ENCODE measurements at regions not wholly inside any gene's neighbourhood (a gene's known extent, or its start where the extent isn't known, plus 50 kb on each side); places are given as distances from the start of the nearest gene placed in this dataset.
"Not testable (repeated sequence)": the region's sequence is repeated elsewhere in the genome, so short reads cannot be mapped to it uniquely, and the experiment has no call there.

DNA sequence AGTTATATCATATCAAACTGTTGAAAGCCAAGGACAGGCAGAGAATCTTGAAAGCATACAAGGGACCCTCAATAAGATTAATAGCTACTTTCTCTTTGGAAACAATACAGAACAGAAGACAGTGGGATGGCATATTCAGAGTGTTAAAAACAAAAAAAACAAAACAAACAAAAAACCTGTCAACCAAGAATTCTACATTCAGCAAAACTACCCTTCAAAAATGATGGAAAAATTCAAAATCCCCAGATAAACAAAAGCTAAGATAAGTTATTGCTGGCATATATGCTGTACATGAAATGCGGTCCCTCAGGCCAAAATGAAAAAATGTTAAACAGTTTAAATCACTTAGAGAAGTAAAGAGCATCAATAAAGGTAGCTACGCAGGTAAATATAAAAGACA lies 425.1 kb downstream of the ACTL7B start:
- no peaks in the 10 kb centered on the region for H3K36me3 ChIP-seq (ENCODE audit: insufficient read depth, low read length)
- 0 out of 2 replicates have a peak, but pooled peaks cover 3% of the 10 kb centered on the region for H3K9me3 ChIP-seq (ENCODE audit: control insufficient read depth, insufficient read depth, low read length)
- H3K4me1 ChIP-seq (ENCODE audit: insufficient read depth, low read length), result no peaks in the 10 kb centered on the region
- H3K9ac ChIP-seq (ENCODE audit: low read depth, low read length), result no peak overlapping the region

DNA sequence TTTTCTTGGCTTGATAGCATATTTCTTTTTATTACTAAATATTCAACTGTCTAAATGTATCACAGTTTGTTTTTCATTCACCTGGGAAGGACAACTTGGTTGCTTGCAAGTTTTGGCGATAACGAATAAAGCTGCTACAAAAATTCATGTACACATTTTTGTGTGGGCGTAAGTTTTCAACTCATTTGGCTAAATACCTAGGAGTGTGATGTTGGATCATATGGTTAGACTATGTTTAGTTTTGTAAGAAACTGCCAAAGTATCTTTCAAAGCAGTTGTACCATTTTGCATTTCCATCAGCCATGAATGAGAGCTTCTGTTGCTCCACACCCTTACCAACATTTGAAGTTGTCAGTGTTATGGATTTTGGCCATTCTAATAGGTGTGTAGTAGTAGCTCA lies 428.0 kb downstream of the ACTL7B start:
- Histone ChIP-seq H3K36me3 (ENCODE audit: insufficient read depth, low read length) (no peaks in the 10 kb centered on the region), H3K4me1 (ENCODE audit: insufficient read depth, low read length) (no peaks in the 10 kb centered on the region), H3K9me3 (ENCODE audit: control insufficient read depth, insufficient read depth, low read length) (0 out of 2 replicates have a peak, but pooled peaks cover 3% of the 10 kb centered on the region), H3K9ac (ENCODE audit: low read depth, low read length) (no peak overlapping the region)

DNA sequence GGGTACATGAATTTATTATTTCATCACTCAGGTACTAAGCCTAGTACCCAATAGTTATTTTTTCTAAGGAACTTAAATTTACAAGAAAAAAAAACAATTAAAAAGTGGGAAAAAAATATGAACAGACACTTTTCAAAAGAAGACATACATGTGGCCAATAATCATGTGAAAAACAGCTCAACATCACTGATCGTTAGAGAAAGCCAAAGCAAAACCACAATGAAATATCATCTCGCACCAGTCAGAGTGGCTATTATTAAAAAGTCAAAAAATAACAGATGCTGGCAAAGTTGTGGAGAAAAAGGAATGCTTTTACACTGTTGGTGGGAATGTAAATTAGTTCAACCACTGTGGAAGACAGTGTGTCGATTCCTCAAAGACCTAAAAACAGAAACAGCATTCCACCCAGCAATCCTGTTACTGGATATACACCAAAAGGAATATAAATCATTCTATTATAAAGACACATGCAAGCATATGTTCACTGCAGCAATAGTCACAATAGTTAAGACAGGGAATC lies 429.3 kb downstream of the ACTL7B start:
- not testable (repeated sequence) for H3K9ac ChIP-seq (ENCODE audit: low read depth, low read length); H3K4me1 ChIP-seq (ENCODE audit: insufficient read depth, low read length); H3K9me3 ChIP-seq (ENCODE audit: control insufficient read depth, insufficient read depth, low read length); H3K36me3 ChIP-seq (ENCODE audit: insufficient read depth, low read length)

DNA sequence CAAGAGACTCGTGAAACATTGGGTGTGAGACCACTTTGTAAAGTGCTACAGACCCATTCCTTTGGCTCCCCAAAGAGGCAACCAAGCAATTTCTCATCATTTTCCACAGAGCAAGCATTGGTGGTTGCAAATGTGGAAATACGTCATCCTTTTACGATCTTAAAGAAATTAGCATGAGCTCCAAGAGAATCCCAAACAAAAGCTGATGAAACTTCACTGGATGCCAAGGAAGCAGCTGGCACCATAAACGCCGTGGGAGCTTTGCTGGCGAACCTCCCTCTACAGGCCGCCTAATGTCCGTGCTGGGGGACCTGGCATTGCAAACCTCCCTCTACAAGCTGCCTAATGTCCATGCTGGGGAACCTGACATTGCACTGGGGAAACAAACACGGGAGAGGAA lies 432.4 kb downstream of the ACTL7B start:
- Histone ChIP-seq H3K9ac (ENCODE audit: low read depth, low read length) (no peak overlapping the region), H3K36me3 (ENCODE audit: insufficient read depth, low read length) (no peaks in the 10 kb centered on the region), H3K9me3 (ENCODE audit: control insufficient read depth, insufficient read depth, low read length) (no peaks in the 10 kb centered on the region), H3K4me1 (ENCODE audit: insufficient read depth, low read length) (no peaks in the 10 kb centered on the region)

DNA sequence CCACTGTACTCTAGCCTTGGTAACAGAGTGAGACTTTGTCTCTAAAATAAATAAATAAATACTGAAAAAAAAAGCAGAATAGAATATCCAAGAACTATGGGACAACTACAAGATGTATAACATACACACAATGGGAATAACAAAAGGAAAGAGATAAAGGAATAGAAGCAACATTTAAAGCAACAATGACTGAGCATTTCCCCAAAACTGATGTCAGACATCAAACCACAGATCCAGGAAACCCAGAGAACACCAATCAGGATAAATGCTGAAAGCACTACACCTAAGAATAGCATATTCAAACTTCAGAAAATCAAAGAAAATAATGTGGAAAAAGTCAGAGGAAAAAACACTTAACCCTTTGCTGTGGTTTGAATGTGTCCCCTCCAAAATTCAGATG lies 436.4 kb downstream of the ACTL7B start:
- no peak overlapping the region for H3K9ac ChIP-seq (ENCODE audit: low read depth, low read length)
- H3K9me3 ChIP-seq (ENCODE audit: control insufficient read depth, insufficient read depth, low read length), result no peaks in the 10 kb centered on the region

DNA sequence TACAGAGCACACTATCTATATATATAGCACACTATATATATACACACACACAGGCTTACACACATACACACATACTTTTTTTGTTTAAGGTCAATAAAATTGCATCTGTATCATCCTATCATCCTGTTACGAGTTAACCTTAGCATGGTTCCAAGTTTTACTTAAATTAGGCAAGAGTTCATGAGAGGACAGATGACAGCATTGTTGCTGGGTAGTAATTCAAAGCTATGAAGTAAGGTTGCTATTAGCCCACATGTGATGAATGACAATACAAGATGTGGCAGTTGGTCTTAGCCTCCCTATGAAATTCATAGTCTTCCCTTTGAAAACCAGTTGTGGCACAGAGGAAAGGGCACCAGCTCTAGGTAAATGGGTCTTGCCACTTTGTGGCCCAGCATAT lies 438.1 kb downstream of the ACTL7B start:
- Histone ChIP-seq H3K9me3 (ENCODE audit: control insufficient read depth, insufficient read depth, low read length) (no peaks in the 10 kb centered on the region), H3K36me3 (ENCODE audit: insufficient read depth, low read length) (no peaks in the 10 kb centered on the region), H3K9ac (ENCODE audit: low read depth, low read length) (no peak overlapping the region), H3K4me1 (ENCODE audit: insufficient read depth, low read length) (no peaks in the 10 kb centered on the region)

More for the DNA sequence above, 436.4 kb downstream of the ACTL7B start:
- Histone ChIP-seq H3K4me1 (ENCODE audit: insufficient read depth, low read length) (no peaks in the 10 kb centered on the region), H3K36me3 (ENCODE audit: insufficient read depth, low read length) (no peaks in the 10 kb centered on the region)

DNA sequence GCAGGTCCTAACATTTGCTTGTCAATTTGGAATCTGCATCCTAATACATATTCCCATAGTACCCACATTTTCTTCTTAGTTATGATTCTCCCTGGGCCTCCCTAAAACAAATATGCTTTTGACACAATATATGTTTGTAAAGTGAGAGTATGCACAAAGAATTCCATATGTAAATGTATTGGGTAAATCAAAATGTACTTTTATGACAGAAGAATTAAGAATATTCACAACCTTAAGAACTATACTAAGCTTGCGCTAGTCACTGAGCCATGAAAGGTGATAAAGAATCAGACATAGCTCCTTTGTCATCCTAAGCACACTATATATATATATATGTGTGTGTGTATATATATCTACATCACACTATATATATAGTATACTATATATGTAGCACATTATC lies 438.5 kb downstream of the ACTL7B start:
- no peaks in the 10 kb centered on the region for H3K4me1 ChIP-seq (ENCODE audit: insufficient read depth, low read length)
- H3K9ac ChIP-seq (ENCODE audit: low read depth, low read length), result no peak overlapping the region
- no peaks in the 10 kb centered on the region for H3K9me3 ChIP-seq (ENCODE audit: control insufficient read depth, insufficient read depth, low read length)
- no peaks in the 10 kb centered on the region for H3K36me3 ChIP-seq (ENCODE audit: insufficient read depth, low read length)

DNA sequence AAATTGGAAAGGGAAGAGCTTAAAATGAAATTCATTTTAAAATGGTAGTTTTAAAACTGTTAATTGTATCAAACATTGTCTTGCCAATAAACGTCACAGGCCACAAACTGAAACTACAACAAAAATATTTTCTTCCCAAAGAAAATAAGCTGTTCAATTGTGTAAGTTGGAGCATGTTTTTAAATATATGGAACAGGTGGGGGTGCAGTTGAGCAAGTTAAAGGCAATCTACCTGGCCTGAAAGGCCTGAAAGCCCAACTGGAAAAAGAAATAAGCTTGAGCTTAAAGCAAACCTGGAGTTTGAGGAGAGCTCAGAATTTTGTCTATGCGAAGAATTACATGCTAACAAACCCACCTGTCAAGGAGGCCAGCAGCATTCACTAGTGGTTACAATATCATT lies 439.5 kb downstream of the ACTL7B start:
- H3K9me3 ChIP-seq (ENCODE audit: control insufficient read depth, insufficient read depth, low read length), result no peaks in the 10 kb centered on the region
- no peaks in the 10 kb centered on the region for H3K36me3 ChIP-seq (ENCODE audit: insufficient read depth, low read length)
- H3K9ac ChIP-seq (ENCODE audit: low read depth, low read length), result no peak overlapping the region
- H3K4me1 ChIP-seq (ENCODE audit: insufficient read depth, low read length), result no peaks in the 10 kb centered on the region

DNA sequence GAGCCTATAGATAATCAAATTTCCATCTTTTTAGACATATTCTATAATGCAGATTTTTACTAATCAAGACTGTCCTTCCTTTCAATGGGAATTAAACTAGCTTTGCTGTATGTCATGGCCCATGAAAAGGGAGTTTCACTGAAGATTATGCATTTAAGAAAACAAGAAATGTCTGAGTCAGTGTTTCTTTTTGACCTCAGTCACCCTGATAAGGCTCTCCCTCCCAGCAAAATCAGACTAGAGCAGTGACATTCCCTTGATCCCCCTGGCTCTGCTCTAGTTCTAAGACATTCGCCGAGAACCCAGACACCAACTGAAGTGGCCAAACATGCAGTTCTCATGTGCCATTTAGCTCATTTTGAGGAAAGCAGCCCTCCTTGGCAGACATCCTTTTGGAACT lies 442.0 kb downstream of the ACTL7B start:
- Histone ChIP-seq H3K9ac (ENCODE audit: low read depth, low read length) (no peak overlapping the region), H3K9me3 (ENCODE audit: control insufficient read depth, insufficient read depth, low read length) (no peaks in the 10 kb centered on the region), H3K4me1 (ENCODE audit: insufficient read depth, low read length) (no peaks in the 10 kb centered on the region), H3K36me3 (ENCODE audit: insufficient read depth, low read length) (no peaks in the 10 kb centered on the region)

DNA sequence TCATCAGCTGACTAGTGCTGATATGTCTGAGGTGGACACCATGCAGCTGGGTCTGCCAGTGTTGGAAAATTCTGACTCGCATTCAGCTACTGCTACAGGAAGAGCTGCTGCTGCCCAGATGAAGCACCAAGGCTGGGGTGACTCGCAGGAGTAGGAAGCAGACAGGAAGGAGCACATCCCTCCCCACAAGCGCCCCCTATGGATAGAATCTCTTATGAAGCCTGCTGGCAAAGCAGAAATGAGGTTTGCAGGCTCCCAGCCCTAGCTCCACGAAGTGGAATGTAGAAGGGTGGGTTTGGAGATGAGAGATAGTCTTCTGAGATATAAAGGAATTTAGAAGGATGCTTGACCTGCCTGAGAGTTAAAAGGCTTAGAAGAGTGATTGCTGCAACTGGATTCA lies 443.0 kb downstream of the ACTL7B start:
- Histone ChIP-seq H3K9ac (ENCODE audit: low read depth, low read length) (no peak overlapping the region), H3K9me3 (ENCODE audit: control insufficient read depth, insufficient read depth, low read length) (no peaks in the 10 kb centered on the region), H3K36me3 (ENCODE audit: insufficient read depth, low read length) (no peaks in the 10 kb centered on the region), H3K4me1 (ENCODE audit: insufficient read depth, low read length) (no peaks in the 10 kb centered on the region)

DNA sequence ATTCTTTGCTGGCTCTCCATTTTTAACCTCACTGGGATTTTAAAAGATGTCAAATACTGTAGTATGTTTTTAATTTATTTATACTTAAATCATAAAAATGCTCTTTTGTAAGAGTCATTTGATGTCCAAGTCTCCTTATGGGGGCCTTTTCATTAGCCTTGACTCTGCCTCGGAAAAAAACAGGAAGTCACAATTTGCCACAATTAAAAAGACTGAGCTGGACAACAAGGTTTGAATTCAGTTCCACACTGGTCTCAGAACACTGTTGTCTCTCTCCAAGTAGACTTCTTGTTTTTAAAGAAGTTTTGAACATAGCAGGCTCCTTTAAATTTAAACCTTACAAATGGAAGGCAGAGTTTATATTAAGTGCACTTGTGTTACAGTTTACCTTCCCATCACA lies 444.2 kb downstream of the ACTL7B start:
- Histone ChIP-seq H3K4me1 (ENCODE audit: insufficient read depth, low read length) (no peaks in the 10 kb centered on the region), H3K9me3 (ENCODE audit: control insufficient read depth, insufficient read depth, low read length) (no peaks in the 10 kb centered on the region), H3K9ac (ENCODE audit: low read depth, low read length) (no peak overlapping the region), H3K36me3 (ENCODE audit: insufficient read depth, low read length) (no peaks in the 10 kb centered on the region)

DNA sequence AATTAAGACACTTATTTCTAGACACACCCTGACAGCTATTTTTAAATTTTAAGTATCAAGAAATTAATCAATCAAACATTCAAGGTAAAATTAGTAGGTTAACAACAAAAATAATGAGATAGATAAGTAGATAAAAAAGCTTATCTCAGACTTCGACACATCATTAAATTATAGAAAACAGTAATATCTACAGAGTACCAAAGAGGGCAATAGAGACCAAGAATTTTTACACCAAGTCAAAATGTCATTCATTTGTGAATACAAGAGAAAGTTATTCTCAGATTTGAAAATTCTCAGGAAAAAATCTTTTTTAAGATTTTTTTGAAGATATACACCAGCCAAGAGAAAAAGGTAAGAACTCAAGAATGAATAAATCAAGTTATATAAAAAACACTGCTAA lies 445.6 kb downstream of the ACTL7B start:
- Histone ChIP-seq H3K4me1 (ENCODE audit: insufficient read depth, low read length) (no peaks in the 10 kb centered on the region), H3K36me3 (ENCODE audit: insufficient read depth, low read length) (no peaks in the 10 kb centered on the region), H3K9ac (ENCODE audit: low read depth, low read length) (no peak overlapping the region), H3K9me3 (ENCODE audit: control insufficient read depth, insufficient read depth, low read length) (no peaks in the 10 kb centered on the region)

DNA sequence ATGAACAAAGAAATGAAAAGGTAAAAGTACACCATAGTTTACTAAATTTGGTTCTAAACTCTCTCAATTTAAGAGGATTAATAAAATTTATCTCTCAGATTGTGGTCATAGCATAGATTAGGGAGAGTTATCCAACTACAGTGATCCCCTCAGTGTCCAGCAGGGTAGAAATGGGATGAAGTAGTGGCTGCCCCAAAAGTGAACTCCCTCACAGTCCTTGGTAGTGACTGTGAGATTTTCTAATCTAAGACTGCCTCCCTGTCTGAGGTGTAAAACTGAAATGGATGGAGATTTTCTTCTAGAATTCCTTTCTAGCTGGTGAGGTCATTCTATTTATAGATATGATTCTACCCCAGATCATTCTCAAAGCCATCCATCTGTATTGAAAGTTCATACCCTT lies 455.5 kb downstream of the ACTL7B start:
- Histone ChIP-seq H3K9ac (ENCODE audit: low read depth, low read length) (no peak overlapping the region), H3K9me3 (ENCODE audit: control insufficient read depth, insufficient read depth, low read length) (peaks cover 4% of the 10 kb centered on the region), H3K4me1 (ENCODE audit: insufficient read depth, low read length) (no peaks in the 10 kb centered on the region), H3K36me3 (ENCODE audit: insufficient read depth, low read length) (no peaks in the 10 kb centered on the region)

DNA sequence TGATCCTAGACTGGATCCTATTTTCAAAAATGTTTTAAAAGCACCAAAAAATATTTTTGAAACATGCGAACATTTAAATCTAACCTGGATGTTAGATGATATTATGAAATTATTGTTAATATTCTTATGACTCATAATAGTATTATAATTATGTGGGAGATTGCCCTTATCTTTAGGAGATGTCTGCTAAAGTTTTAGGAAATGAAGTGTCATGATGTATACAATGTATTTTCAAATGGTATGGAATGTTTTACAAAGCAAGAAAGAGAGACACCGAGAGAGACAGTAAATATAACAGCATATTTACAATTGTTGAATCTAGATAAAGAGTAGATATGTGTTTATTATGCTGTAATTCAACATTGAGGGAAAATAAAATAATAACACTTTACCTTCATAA lies 455.9 kb downstream of the ACTL7B start:
- Histone ChIP-seq H3K9ac (ENCODE audit: low read depth, low read length) (no peak overlapping the region), H3K9me3 (ENCODE audit: control insufficient read depth, insufficient read depth, low read length) (peaks cover 4% of the 10 kb centered on the region), H3K4me1 (ENCODE audit: insufficient read depth, low read length) (no peaks in the 10 kb centered on the region), H3K36me3 (ENCODE audit: insufficient read depth, low read length) (no peaks in the 10 kb centered on the region)

DNA sequence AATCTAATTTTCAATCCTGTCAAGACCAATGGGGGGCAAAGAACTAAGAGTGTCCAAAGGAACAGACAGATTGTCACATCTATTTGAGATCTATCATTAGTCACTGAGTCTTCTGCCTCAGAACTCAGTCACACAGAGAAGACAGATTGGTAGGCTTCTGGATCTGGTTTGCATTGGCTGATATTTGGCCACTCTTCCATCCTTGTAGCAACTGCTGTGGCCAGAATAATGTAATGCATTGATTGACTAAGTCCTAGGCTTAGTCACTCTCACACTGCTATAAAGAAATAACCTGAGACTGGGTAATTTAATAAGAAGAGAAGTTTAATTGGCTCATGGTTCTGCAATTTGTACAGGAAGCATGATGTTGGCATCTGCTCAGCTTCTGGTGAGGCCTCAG lies 458.5 kb downstream of the ACTL7B start:
- Histone ChIP-seq H3K36me3 (ENCODE audit: insufficient read depth, low read length) (no peaks in the 10 kb centered on the region), H3K9me3 (ENCODE audit: control insufficient read depth, insufficient read depth, low read length) (peaks cover 4% of the 10 kb centered on the region), H3K4me1 (ENCODE audit: insufficient read depth, low read length) (no peaks in the 10 kb centered on the region), H3K9ac (ENCODE audit: low read depth, low read length) (no peak overlapping the region)

DNA sequence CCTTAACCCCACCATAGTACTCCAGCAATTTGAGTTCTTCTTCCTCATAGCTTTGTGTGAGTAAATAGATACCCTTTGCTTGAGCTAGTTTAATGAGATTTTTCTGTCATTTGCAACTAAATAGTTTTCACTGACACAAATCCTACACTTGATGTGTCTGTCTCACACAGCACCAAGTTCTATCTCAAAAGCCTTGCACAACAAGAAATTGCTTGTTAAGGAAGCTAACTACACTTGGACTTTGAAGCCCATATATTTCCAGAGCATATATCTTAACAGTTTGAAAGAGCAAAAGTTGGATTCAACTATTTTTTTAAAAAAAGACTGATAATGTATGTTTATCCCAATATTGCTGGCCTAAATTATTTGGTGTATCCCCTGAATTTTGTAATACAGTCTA lies 459.2 kb downstream of the ACTL7B start:
- no peaks in the 10 kb centered on the region for H3K36me3 ChIP-seq (ENCODE audit: insufficient read depth, low read length)
- no peak overlapping the region for H3K9ac ChIP-seq (ENCODE audit: low read depth, low read length)
- peaks cover 4% of the 10 kb centered on the region for H3K9me3 ChIP-seq (ENCODE audit: control insufficient read depth, insufficient read depth, low read length)
- H3K4me1 ChIP-seq (ENCODE audit: insufficient read depth, low read length), result no peaks in the 10 kb centered on the region

Data from ES-I3 (cell line).